ENCODE measurements at regions not wholly inside any gene's neighbourhood (a gene's known extent, or its start where the extent isn't known, plus 50 kb on each side); places are given as distances from the start of the nearest gene placed in this dataset.

- WGBS, result 67% methylated on average over 3 of the region's 3 CpGs
- no peaks in the 10 kb centered on the region for H3K36me3 ChIP-seq (ENCODE audit: control insufficient read depth in 4 of 4, insufficient read depth in 3 of 4, low read depth in 1 of 4, low read length in 3 of 4)
- no peaks in the 10 kb centered on the region for H3K4me1 ChIP-seq (ENCODE audit: control insufficient read depth in 4 of 4, insufficient read depth in 4 of 4, low read length in 3 of 4)
- TF ChIP-seq NR2F2 (IDR thresholded peaks at IDR 0.05) (no peak), RAD21 (IDR thresholded peaks at IDR 0.05) (no peak), HNF4A (conservative IDR thresholded peaks at IDR 0.05) (no peak), YY1 (IDR thresholded peaks at IDR 0.05) (no peak), HNF4G (IDR thresholded peaks at IDR 0.05) (no peak), EGR1 (IDR thresholded peaks at IDR 0.05; ENCODE audit: low read depth in 2 of 2) (no peak), SP1 (IDR thresholded peaks at IDR 0.05) (no peak), MAX (IDR thresholded peaks at IDR 0.05) (no peak), FOXA2 (IDR thresholded peaks at IDR 0.05) (no peak), ZBTB33 (IDR thresholded peaks at IDR 0.05) (no peak), RXRA (IDR thresholded peaks at IDR 0.05) (no peak), TAF1 (conservative IDR thresholded peaks at IDR 0.05) (no peak), FOXA1 (IDR thresholded peaks at IDR 0.05) (no peak), JUND (IDR thresholded peaks at IDR 0.05) (no peak), GABPA (IDR thresholded peaks at IDR 0.05 in 1 of 2, conservative IDR thresholded peaks at IDR 0.05 in 1 of 2) (no peak), REST (IDR thresholded peaks at IDR 0.05) (no peak)
- TF ChIP-seq, protein P1, sequence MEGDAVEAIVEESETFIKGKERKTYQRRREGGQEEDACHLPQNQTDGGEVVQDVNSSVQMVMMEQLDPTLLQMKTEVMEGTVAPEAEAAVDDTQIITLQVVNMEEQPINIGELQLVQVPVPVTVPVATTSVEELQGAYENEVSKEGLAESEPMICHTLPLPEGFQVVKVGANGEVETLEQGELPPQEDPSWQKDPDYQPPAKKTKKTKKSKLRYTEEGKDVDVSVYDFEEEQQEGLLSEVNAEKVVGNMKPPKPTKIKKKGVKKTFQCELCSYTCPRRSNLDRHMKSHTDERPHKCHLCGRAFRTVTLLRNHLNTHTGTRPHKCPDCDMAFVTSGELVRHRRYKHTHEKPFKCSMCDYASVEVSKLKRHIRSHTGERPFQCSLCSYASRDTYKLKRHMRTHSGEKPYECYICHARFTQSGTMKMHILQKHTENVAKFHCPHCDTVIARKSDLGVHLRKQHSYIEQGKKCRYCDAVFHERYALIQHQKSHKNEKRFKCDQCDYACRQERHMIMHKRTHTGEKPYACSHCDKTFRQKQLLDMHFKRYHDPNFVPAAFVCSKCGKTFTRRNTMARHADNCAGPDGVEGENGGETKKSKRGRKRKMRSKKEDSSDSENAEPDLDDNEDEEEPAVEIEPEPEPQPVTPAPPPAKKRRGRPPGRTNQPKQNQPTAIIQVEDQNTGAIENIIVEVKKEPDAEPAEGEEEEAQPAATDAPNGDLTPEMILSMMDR (IDR thresholded peaks at IDR 0.05; ENCODE audit: low read depth, low read length, missing input control), result no peak
- TF ChIP-seq, protein P2, sequence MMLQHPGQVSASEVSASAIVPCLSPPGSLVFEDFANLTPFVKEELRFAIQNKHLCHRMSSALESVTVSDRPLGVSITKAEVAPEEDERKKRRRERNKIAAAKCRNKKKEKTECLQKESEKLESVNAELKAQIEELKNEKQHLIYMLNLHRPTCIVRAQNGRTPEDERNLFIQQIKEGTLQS (IDR thresholded peaks at IDR 0.05), result no peak
- no peaks in the 10 kb centered on the region for H3K9me3 ChIP-seq (ENCODE audit: control insufficient read depth in 4 of 4, low read length in 3 of 4)
- no peak overlapping the region for H3K4me3 ChIP-seq (ENCODE audit: low read depth in 1 of 3, low read length in 3 of 3)
- H3K27ac ChIP-seq (ENCODE audit: low read depth in 1 of 2, low read length in 2 of 2), result no peak overlapping the region
- DNase-seq (ENCODE audit: low spot score), result no peak
- H3K9ac ChIP-seq (ENCODE audit: low read depth in 1 of 2, low read length in 2 of 2), result no peak overlapping the region
- H3K27me3 ChIP-seq (ENCODE audit: control insufficient read depth in 4 of 4, insufficient read depth in 4 of 4, low read length in 3 of 4), result no peaks in the 10 kb centered on the region
Measured at GRCh38 chr10:10178476-10178875, 839.2 kb upstream of the CELF2 start.
